Endothelial cell (in vitro differentiated cells): ENCODE measurements at regions not wholly inside any gene's neighbourhood (a gene's known extent, or its start where the extent isn't known, plus 50 kb on each side); places are given as distances from the start of the nearest gene placed in this dataset.

Source experiments
- DNase-seq: peaks from one replicate; pipeline ENCODE4 v3.0.0; 2021; ENCODE audit warnings: low spot score
- H3K27ac Mint-ChIP-seq: one replicate; pipeline ENCODE4 v1.8.0; 2021; ENCODE audit warnings: mixed read lengths, inconsistent platforms; ENCODE audit not compliant: unreplicated experiment
- H3K27me3 Mint-ChIP-seq: one replicate; pipeline ENCODE4 v1.8.0; 2021; ENCODE audit warnings: mild to moderate bottlenecking, moderate library complexity, mixed read lengths, inconsistent platforms; ENCODE audit not compliant: unreplicated experiment
- H3K36me3 Mint-ChIP-seq: one replicate; pipeline ENCODE4 v1.8.0; 2021; ENCODE audit warnings: mild to moderate bottlenecking, low read depth, mixed read lengths, inconsistent platforms; ENCODE audit not compliant: unreplicated experiment
- H3K4me1 Mint-ChIP-seq: one replicate; pipeline ENCODE4 v1.8.0; 2021; ENCODE audit warnings: mild to moderate bottlenecking, mixed read lengths, inconsistent platforms; ENCODE audit not compliant: unreplicated experiment
- H3K4me3 Mint-ChIP-seq: one replicate; pipeline ENCODE4 v1.8.0; 2021; ENCODE audit warnings: mild to moderate bottlenecking, mixed read lengths, inconsistent platforms; ENCODE audit not compliant: unreplicated experiment
- H3K9me3 Mint-ChIP-seq: one replicate; pipeline ENCODE4 v1.8.0; 2021; ENCODE audit warnings: mixed read lengths, inconsistent platforms; ENCODE audit not compliant: unreplicated experiment
- CTCF ChIP-seq: fragments of 200-600 bp; sonication (generic); IDR thresholded peaks from one replicate; pipeline ENCODE4 v1.5.0; 2021; ENCODE audit warnings: antibody characterized with exemption; ENCODE audit not compliant: unreplicated experiment

- no peak for DNase-seq
- TF ChIP-seq CTCF: no peak
- Mint-ChIP-seq H3K4me3 (peak overlapping the region; percentile 47), H3K4me1 (no peaks in the 10 kb centered on the region), H3K9me3 (peaks cover 48% of the 10 kb centered on the region), H3K27ac (peak overlapping the region; percentile 76), H3K27me3 (peaks cover 17% of the 10 kb centered on the region), H3K36me3 (peaks cover 27% of the 10 kb centered on the region)
These were observed 684.7 kb downstream of the TBC1D22A start for GRCh38 chr22:47446821-47447810.

GRCh38 chr22:47446331-47446730 lies 683.9 kb downstream of the TBC1D22A start:
- no peak overlapping the region for H3K27ac Mint-ChIP-seq
- H3K27me3 Mint-ChIP-seq: peaks cover 21% of the 10 kb centered on the region
- no peak for TF ChIP-seq CTCF
- H3K4me1 Mint-ChIP-seq: no peaks in the 10 kb centered on the region
- peaks cover 27% of the 10 kb centered on the region for H3K36me3 Mint-ChIP-seq
- H3K4me3 Mint-ChIP-seq: no peak overlapping the region
- H3K9me3 Mint-ChIP-seq: peaks cover 42% of the 10 kb centered on the region
- DNase-seq: no peak

GRCh38 chr22:47445716-47446290 lies 683.4 kb downstream of the TBC1D22A start:
- Mint-ChIP-seq H3K27me3 (peaks cover 21% of the 10 kb centered on the region), H3K4me3 (no peak overlapping the region), H3K4me1 (no peaks in the 10 kb centered on the region), H3K9me3 (peaks cover 42% of the 10 kb centered on the region), H3K36me3 (peaks cover 27% of the 10 kb centered on the region), H3K27ac (no peak overlapping the region)
- no peak for DNase-seq
- no peak for TF ChIP-seq CTCF

GRCh38 chr22:47445212-47445611 lies 682.8 kb downstream of the TBC1D22A start:
- H3K36me3 Mint-ChIP-seq: peaks cover 31% of the 10 kb centered on the region
- peaks cover 21% of the 10 kb centered on the region for H3K27me3 Mint-ChIP-seq
- no peak for DNase-seq
- peak overlapping the region; percentile 71 for H3K4me3 Mint-ChIP-seq
- no peaks in the 10 kb centered on the region for H3K4me1 Mint-ChIP-seq
- H3K27ac Mint-ChIP-seq: peak overlapping the region; percentile 25
- no peak for TF ChIP-seq CTCF
- H3K9me3 Mint-ChIP-seq: peaks cover 46% of the 10 kb centered on the region

GRCh38 chr22:47444746-47445065 lies 682.3 kb downstream of the TBC1D22A start:
- Mint-ChIP-seq H3K4me1 (no peaks in the 10 kb centered on the region), H3K27me3 (peaks cover 20% of the 10 kb centered on the region), H3K9me3 (peaks cover 51% of the 10 kb centered on the region), H3K27ac (no peak overlapping the region), H3K36me3 (peaks cover 34% of the 10 kb centered on the region), H3K4me3 (no peak overlapping the region)
- DNase-seq: no peak
- no peak for TF ChIP-seq CTCF
